ENCODE measurements at regions not wholly inside any gene's neighbourhood (a gene's known extent, or its start where the extent isn't known, plus 50 kb on each side); places are given as distances from the start of the nearest gene placed in this dataset.

- WGBS (ENCODE audit: missing lambda C conversion rate) = 10% methylated on average over 1 of the region's 1 CpG
- DNase-seq (ENCODE audit: low read depth in 1 of 2, low spot score in 1 of 2) (no peak), FAIRE-seq (no peak), ATAC-seq (no peak)
- Histone ChIP-seq H3K9me3 (peaks cover 26% of the 10 kb centered on the region), H3K4me2 (no peak overlapping the region), H3K4me1 (no peaks in the 10 kb centered on the region), H3K4me3 (no peak overlapping the region), H3K27ac (no peak overlapping the region)
- POLR2A ChIA-PET = no interaction called here
- CTCF ChIA-PET = interaction anchor here (0.6 to 1.9 kb wide), 3 partner anchors 10 to 995 kb away, joined by 3 to 5 read pairs (median 3); no protein-coding TSS in a partner anchor
- TF ChIP-seq SMC3 (IDR thresholded peaks at IDR 0.05) (no peak), JUNB (IDR thresholded peaks at IDR 0.05) (no peak), RFX5 (IDR thresholded peaks at IDR 0.05) (no peak), TFCP2L1 (CRISPR knock-in tag; IDR thresholded peaks at IDR 0.05) (no peak), RCOR1 (IDR thresholded peaks at IDR 0.05; ENCODE audit: low read depth, low read length) (no peak), HMGXB4 (CRISPR knock-in tag; IDR thresholded peaks at IDR 0.05; ENCODE audit: borderline replicate concordance) (no peak), FOSB (CRISPR knock-in tag; IDR thresholded peaks at IDR 0.05) (no peak), REST (IDR thresholded peaks at IDR 0.05) (no peak), EHMT2 (IDR thresholded peaks at IDR 0.05; ENCODE audit: low read depth) (no peak)
These were observed 63.7 kb downstream of the FOXD1 start for GRCh38 chr5:73384861-73385260.

- Histone ChIP-seq H3K4me1 (no peaks in the 10 kb centered on the region), H3K27ac (no peak overlapping the region), H3K4me2 (no peak overlapping the region), H3K9me3 (peaks cover 26% of the 10 kb centered on the region), H3K4me3 (no peak overlapping the region)
- WGBS (ENCODE audit: missing lambda C conversion rate) = 97% methylated on average over 27 of the region's 27 CpGs
- ChIA-PET CTCF (no interaction called here), POLR2A (no interaction called here)
- no peak for ATAC-seq
- FAIRE-seq = no peak
- DNase-seq (ENCODE audit: low read depth in 1 of 2, low spot score in 1 of 2) = no peak
- TF ChIP-seq RAD21 (conservative IDR thresholded peaks at IDR 0.05 in 1 of 2, IDR thresholded peaks at IDR 0.05 in 1 of 2) = no peak
- no peak for TF ChIP-seq CBX2 (IDR thresholded peaks at IDR 0.05; ENCODE audit: borderline replicate concordance, low read depth)
These were observed 66.2 kb downstream of the FOXD1 start for GRCh38 chr5:73382401-73382740.

- POLR2A ChIA-PET = no interaction called here
- H3K27ac ChIP-seq = no peak overlapping the region
- no peak overlapping the region for H3K4me3 ChIP-seq
- WGBS (ENCODE audit: missing lambda C conversion rate) = 89% methylated on average over 55 of the region's 90 CpGs
- H3K4me2 ChIP-seq = no peak overlapping the region
- CTCF ChIA-PET = no interaction called here
- ATAC-seq (no peak), DNase-seq (ENCODE audit: low read depth in 1 of 2, low spot score in 1 of 2) (no peak), FAIRE-seq (no peak)
- H3K9me3 ChIP-seq = peaks cover 26% of the 10 kb centered on the region
- H3K4me1 ChIP-seq = no peaks in the 10 kb centered on the region
- TF ChIP-seq NPAS2 (CRISPR knock-in tag; IDR thresholded peaks at IDR 0.05; ENCODE audit: borderline replicate concordance) = no peak
These were observed 66.8 kb downstream of the FOXD1 start for GRCh38 chr5:73381590-73382400.

Measured in A549 (cell line).